SW480 (cell line): ENCODE measurements at regions not wholly inside any gene's neighbourhood (a gene's known extent, or its start where the extent isn't known, plus 50 kb on each side); places are given as distances from the start of the nearest gene placed in this dataset.

Experiments
- DNase-seq: peaks from one replicate; pipeline ENCODE4 v3.0.0-alpha.2; 2016; ENCODE audit warnings: low spot score

DNA sequence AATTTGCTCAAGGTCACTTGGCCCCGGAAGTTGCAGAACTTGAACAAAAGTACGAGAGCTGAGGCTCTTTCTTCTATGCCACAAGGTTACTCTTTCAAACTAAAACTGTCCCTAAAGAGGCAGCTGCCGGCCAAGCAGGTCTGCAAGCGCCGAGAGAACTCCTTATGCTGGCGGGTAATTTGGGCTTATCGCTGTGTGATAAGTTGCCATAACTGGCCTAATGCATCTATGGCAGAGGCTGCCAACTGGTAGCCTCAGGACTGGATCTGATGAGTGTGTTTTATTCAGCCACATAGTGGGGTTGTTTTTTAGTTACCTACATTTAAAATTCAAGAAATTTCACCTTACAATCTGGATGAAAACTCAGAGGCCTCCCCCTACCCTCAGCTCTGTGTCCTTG lies 68.1 kb upstream of the SPOCK1 start:
- no peak for DNase-seq

DNA sequence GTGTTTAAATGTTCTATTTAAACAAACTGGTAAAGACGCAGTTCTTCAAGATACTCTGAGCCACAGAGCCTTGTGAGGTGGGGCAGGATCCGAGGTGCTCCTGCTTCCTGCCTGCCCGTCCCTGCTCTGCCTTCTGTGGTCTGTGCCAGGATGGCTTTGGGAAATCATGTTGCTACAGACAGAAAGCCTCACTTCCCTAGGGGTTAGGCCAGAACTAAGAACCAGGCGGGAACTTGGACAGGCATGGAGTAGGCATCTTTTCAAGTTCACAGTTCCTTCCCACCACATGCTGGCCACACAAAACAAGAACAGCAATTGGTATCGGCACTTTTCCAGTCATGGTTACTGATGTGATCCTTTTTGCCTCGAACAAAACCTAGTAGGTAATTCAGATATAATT lies 67.7 kb upstream of the SPOCK1 start:
- DNase-seq, result no peak

DNA sequence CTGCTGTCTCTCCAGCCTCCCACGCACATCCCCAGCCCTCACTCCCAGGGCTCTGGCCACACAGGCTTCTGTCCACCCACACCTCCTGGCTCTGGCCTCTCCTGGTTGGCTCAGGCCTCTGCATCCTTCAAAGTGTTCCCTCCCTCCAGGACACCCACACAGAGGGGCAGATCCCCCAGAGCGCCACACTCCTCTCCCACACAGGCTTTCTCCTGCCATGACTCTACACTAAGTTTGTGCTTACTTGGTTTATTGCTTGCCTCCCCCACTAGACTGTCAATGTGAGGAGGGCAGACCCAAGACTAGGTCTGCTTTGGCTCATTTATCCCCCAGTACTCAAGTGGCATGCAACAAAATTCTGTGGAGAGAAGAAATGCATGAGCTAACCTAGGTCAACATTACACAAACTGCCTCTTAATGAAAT lies 67.0 kb upstream of the SPOCK1 start:
- no peak for DNase-seq

DNA sequence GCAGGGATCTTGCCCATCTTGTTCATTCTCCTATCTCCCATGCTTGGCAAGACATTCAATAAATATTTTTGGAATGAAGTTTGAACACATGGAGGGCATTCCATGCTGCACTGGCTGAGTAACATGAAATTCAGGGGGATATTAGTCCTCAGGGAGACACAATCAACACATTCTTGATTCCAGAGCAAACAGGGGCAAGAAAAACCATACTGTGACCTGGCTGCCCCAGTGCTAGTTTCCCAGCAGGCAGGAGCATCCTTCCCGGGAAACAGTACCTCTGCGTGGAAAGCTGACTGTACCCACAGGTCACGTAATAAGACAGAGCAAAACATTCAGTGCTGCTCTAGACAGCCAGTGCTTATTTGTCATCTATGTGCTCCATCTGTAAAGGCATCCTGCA lies 66.3 kb upstream of the SPOCK1 start:
- DNase-seq, result no peak

DNA sequence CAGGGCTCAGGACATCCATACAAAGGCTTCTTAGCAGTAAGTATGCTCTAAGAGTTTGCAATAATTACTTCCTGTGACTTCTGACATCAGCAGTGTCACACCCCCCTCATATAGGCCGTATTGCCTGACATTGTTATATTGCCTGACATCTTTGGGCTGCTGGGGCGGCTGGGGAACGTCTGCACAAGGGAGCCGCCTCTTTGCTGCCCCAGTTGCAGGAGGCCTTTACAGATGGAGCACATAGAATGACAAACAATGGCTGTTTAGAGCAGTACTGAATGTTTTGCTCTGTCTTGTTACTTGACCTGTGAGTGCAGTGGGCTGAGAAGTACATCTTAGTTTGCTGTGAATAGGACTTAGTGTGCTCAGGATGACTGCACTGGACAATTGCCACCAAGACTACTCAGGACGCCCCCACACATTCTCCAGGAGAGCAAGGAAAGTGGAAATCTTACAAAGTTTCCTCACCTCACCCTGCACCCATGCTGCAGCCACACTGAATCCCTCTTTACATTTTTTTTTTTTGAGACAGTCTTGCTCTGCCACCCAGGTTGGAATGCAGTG lies 65.4 kb upstream of the SPOCK1 start:
- DNase-seq, result no peak

DNA sequence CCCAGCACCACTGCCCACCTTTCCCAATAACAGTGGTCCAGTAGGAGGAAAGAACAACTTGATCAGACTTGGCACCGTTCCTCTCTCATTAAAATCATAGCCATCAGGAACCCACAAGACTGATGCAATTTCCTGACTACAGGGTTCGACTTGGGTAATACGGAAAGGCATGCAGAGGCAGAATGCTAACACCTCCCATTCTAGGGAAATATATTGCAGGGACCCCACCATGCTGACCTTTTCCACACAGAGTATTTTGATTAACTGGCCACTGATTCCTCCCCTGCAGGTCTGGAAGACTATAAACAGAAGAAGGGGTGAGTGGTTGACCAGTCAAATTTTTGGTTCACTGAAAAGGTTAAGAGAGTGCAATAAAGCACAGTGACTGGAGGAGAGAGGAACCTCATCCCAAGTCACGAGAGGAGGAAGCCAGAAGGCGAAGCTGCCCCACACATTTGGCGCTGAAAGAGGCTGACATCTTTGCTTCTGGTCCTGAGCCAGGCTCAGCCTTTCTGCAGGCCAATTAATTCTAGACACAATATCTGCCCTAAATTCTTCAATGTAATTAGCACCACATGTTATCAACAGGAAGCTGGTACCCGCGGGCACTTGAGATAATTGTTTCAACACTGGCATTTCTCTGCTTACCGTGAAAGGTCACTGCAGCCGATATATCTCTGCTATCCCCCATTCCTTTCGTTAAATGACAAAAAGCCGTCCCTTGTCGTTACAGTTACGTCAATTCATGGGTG lies 64.7 kb upstream of the SPOCK1 start:
- DNase-seq, result no peak

DNA sequence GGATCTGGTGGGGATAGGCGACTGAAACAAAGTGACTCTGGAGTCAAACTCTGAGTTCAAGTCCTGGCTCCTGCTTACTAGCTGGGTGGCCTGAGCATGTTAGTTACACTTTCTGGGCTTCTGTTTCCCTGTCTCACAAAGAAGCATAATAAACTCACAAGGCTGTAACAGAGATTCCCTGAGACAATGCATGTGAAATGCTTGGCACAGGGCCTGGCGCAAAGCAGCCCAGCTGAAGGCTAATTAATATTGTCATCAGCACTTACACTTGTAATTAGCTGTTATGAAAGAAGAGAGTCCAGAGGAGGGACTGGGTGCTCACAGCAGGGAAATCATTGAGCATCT lies 64.1 kb upstream of the SPOCK1 start:
- no peak for DNase-seq

DNA sequence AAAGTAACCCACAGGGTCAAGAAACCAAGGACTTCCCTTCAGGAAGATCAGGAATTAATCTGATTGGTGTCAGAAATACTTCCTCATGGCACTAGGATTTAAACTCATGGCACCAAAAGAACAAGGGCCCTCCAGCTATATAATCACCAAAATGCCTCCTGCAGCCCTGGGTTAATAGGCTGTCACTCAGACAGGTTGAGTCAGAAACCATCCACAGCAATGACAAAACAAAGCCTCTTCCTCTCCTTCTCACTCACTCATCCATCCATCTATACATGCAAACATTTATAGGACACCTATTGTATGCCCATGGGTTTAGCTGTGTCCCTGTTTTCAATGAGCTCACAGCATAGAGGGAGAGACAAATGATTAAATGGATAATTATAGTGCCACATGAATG lies 62.5 kb upstream of the SPOCK1 start:
- no peak for DNase-seq

DNA sequence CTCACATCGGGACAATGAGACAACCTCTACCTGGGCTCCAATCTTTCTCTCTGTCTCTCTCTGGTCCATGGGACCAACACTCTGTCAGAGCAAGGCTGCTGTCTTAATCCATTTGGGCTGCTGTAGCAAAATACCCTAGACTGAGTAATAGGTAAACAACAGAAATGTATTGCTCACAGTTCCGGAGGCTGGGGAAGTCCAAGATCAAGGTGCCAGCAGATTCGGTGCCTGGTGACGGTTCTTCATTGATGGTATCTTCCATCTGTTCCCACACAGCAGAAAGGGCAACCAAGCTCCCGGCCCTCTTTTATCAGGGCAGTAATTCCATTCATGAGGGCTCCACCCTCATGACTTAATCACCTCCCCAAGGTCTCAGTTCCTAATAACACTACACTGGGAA lies 61.3 kb upstream of the SPOCK1 start:
- peak; percentile 20 for DNase-seq
